Esophagus squamous epithelium (tissue), 5 donors: ENCODE measurements at regions not wholly inside any gene's neighbourhood (a gene's known extent, or its start where the extent isn't known, plus 50 kb on each side); places are given as distances from the start of the nearest gene placed in this dataset.

Source experiments
- DNase-seq: peaks from one replicate; lab custom pipeline; 2025; lab: John Stamatoyannopoulos, UW
- H3K27ac ChIP-seq, 4 donors: fragments of 200-600 bp; sonication (generic); one replicate each; pipeline ENCODE4 v1.5.1; 2016 to 2019; ENCODE audit warnings: mild to moderate bottlenecking in 1 of 4
- H3K27me3 ChIP-seq, 4 donors: fragments of 200-600 bp; sonication (generic); 1 replicate in 3 of 4; 2 replicates in 1 of 4; pipeline versions ENCODE4 v1.5.1 to v1.6.0; 2017 to 2021; ENCODE audit warnings: antibody characterized with exemption in 1 of 4
- H3K36me3 ChIP-seq, 3 donors: fragments of 200-600 bp; sonication (generic); one replicate each; pipeline ENCODE4 v1.5.1; 2016 to 2019
- H3K4me1 ChIP-seq, 3 donors: fragments of 200-600 bp; sonication (generic); one replicate each; pipeline ENCODE4 v1.5.1; 2017 to 2019
- H3K4me3 ChIP-seq, 4 donors: fragments of 200-600 bp; sonication (generic); 1 replicate in 3 of 4; 2 replicates in 1 of 4; pipeline ENCODE4 v1.5.1; 2016 to 2019; ENCODE audit warnings: mild to moderate bottlenecking in 2 of 4, moderate library complexity in 1 of 4
- H3K9me3 ChIP-seq, 3 donors: fragments of 200-600 bp; sonication (generic); one replicate each; pipeline ENCODE4 v1.5.1; 2016 to 2019
- CTCF ChIP-seq, 6 experiments: fragments of 450-650 bp in 4 of 6; fragments of 200-600 bp in 2 of 6; sonication (generic) in 2 of 6; IDR thresholded peaks; one replicate each; pipeline ENCODE4 v1.5.1; 2016 to 2019; ENCODE audit warnings: antibody characterized with exemption in 6 of 6, mild to moderate bottlenecking in 4 of 6, moderate library complexity in 4 of 6
- POLR2A ChIP-seq, 4 donors: fragments of 450-650 bp; IDR thresholded peaks; one replicate each; pipeline ENCODE4 v1.6.1; 2017; ENCODE audit warnings: antibody characterized with exemption in 4 of 4, mild to moderate bottlenecking in 4 of 4, moderate library complexity in 3 of 4
- WGBS, 2 donors: methylation state at CpG; one replicate each; pipeline ENCODE4 v1.1.5; 2018; 5-methylcytosine and 5-hydroxymethylcytosine counted together
- intact Hi-C: fragments of 100-400 bp; cut with DNase I; formaldehyde crosslinking; loops from one replicate; pipeline ENCODE4 v1.15.0; 2022
- donor health status: DM: yes; HTN: yes; CAD: no.

DNA sequence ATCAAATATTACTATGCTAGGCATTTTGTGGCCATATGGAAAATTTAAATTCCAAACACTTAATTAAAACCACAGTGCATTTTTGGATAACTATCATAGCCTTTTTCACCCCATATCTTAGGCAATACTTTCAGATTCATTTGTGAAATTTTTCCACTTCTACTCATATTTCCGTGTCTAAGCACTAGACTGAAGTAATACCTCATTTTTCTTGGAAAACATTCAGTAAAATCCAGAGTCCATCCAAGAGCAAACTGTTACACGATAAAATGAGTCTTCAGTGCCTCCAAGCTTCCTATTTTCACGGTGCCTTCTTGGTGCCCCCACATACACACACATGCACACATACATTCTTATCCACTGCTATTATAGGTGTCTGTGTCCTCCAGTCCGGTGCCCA lies 845.9 kb downstream of the TBL1XR1 start:
- 63 to 72% methylated on average over 4 of the region's 4 CpGs for WGBS, 2 donors

GRCh38 chr3:176349706-176350105 lies 847.6 kb downstream of the TBL1XR1 start:
- TF ChIP-seq POLR2A (IDR thresholded peaks at IDR 0.05) (no peak), CTCF (IDR thresholded peaks at IDR 0.05) (no peak)
- H3K4me1 ChIP-seq, result no peaks in the 10 kb centered on the region
- H3K27ac ChIP-seq, result no peak overlapping the region
- DNase-seq, result no peak
- H3K36me3 ChIP-seq, result no peaks in the 10 kb centered on the region
- WGBS, 2 donors, result 31 to 33% methylated on average over 1 of the region's 1 CpG
- no peak overlapping the region for H3K4me3 ChIP-seq
- intact Hi-C loops, result no loop called here
- H3K9me3 ChIP-seq, result no peaks in the 10 kb centered on the region
- H3K27me3 ChIP-seq, result no peaks in the 10 kb centered on the region

More for the DNA sequence above, 845.9 kb downstream of the TBL1XR1 start:
- intact Hi-C loops, result no loop called here
- no peaks in the 10 kb centered on the region for H3K27me3 ChIP-seq
- H3K27ac ChIP-seq, result no peak overlapping the region
- no peak for DNase-seq
- no peaks in the 10 kb centered on the region for H3K36me3 ChIP-seq
- H3K9me3 ChIP-seq, result no peaks in the 10 kb centered on the region
- H3K4me1 ChIP-seq, result no peaks in the 10 kb centered on the region
- TF ChIP-seq CTCF (IDR thresholded peaks at IDR 0.05), result no peak
- no peak for TF ChIP-seq POLR2A (IDR thresholded peaks at IDR 0.05)
- H3K4me3 ChIP-seq, result no peak overlapping the region

GRCh38 chr3:176347424-176348146 lies 849.7 kb downstream of the TBL1XR1 start:
- intact Hi-C loops, result no loop called here
- 57 to 75% methylated on average over 4 of the region's 4 CpGs for WGBS, 2 donors
- TF ChIP-seq CTCF (IDR thresholded peaks at IDR 0.05), result no peak
- no peak for TF ChIP-seq POLR2A (IDR thresholded peaks at IDR 0.05)
- H3K9me3 ChIP-seq, result no peaks in the 10 kb centered on the region
- DNase-seq, result no peak
- H3K4me1 ChIP-seq, result no peaks in the 10 kb centered on the region
- H3K27ac ChIP-seq, result no peak overlapping the region
- no peaks in the 10 kb centered on the region for H3K36me3 ChIP-seq
- H3K27me3 ChIP-seq, result no peaks in the 10 kb centered on the region
- no peak overlapping the region for H3K4me3 ChIP-seq

- no peak for DNase-seq
- Histone ChIP-seq H3K27me3 (no peaks in the 10 kb centered on the region), H3K27ac (no peak overlapping the region), H3K9me3 (no peaks in the 10 kb centered on the region), H3K36me3 (no peaks in the 10 kb centered on the region), H3K4me1 (no peaks in the 10 kb centered on the region), H3K4me3 (no peak overlapping the region)
- TF ChIP-seq CTCF (IDR thresholded peaks at IDR 0.05) (no peak), POLR2A (IDR thresholded peaks at IDR 0.05) (no peak)
- intact Hi-C loops, result no loop called here
- WGBS, 2 donors, result 78% methylated on average over 5 of the region's 5 CpGs
These were observed 855.3 kb downstream of the TBL1XR1 start for GRCh38 chr3:176341963-176342362.

DNA sequence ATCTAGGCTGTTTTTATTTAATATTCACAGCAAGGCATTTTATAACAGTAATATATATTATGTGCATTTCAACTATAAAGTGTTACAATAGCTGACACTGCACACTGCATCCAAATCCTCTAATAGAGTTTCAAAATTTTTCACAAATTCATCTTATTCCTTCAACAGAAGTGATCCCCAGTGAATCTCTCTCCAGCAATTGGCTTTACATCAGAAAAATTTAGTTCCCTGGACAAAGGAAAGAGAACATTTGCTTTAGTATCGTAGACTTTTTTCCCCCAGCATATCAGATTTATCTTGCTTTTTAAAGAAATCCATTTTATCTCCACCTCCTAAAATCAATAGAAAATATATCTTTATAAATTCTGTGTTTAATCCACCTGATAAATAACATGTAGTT lies 868.6 kb downstream of the TBL1XR1 start:
- Histone ChIP-seq H3K4me1 (no peaks in the 10 kb centered on the region), H3K27me3 (no peaks in the 10 kb centered on the region), H3K27ac (no peak overlapping the region), H3K36me3 (no peaks in the 10 kb centered on the region), H3K4me3 (no peak overlapping the region), H3K9me3 (no peaks in the 10 kb centered on the region)
- intact Hi-C loops, result no loop called here
- TF ChIP-seq POLR2A (IDR thresholded peaks at IDR 0.05) (no peak), CTCF (IDR thresholded peaks at IDR 0.05) (no peak)
- no peak for DNase-seq
- 82 to 89% methylated on average over 1 of the region's 1 CpG for WGBS, 2 donors
